Stimulated activated naive CD4-positive, alpha-beta T cell treated with Interleukin-2 at 50 U/mL for 16 hours (primary cell): ENCODE measurements at regions not wholly inside any gene's neighbourhood (a gene's known extent, or its start where the extent isn't known, plus 50 kb on each side); places are given as distances from the start of the nearest gene placed in this dataset.

Experiments
- DNase-seq: peaks from one replicate; lab custom pipeline; 2025; lab: John Stamatoyannopoulos, UW

GRCh38 chr22:49261616-49262015 is 566.1 kb downstream of the BRD1 start:
- no peak for DNase-seq

GRCh38 chr22:49260681-49261580 is 566.7 kb downstream of the BRD1 start:
- DNase-seq, result no peak

GRCh38 chr22:49259839-49260615 is 567.6 kb downstream of the BRD1 start:
- no peak for DNase-seq

GRCh38 chr22:49258107-49259010 is 569.3 kb downstream of the BRD1 start:
- DNase-seq, result no peak

- DNase-seq, result no peak
Observed at GRCh38 chr22:49257551-49257961, 570.1 kb downstream of the BRD1 start.

- DNase-seq, result no peak
Observed at GRCh38 chr22:49255741-49256318, 571.8 kb downstream of the BRD1 start.

GRCh38 chr22:49255154-49255553 is 572.5 kb downstream of the BRD1 start:
- DNase-seq, result no peak

- DNase-seq, result no peak
Observed at GRCh38 chr22:49253656-49254055, 574.0 kb downstream of the BRD1 start.

- no peak for DNase-seq
Observed at GRCh38 chr22:49251371-49251770, 576.3 kb downstream of the BRD1 start.

GRCh38 chr22:49247194-49247924 is 580.3 kb downstream of the BRD1 start:
- DNase-seq, result no peak

- no peak for DNase-seq
Observed at GRCh38 chr22:49244466-49245420, 582.9 kb downstream of the BRD1 start.

GRCh38 chr22:49243965-49244364 is 583.7 kb downstream of the BRD1 start:
- no peak for DNase-seq

GRCh38 chr22:49243335-49243734 is 584.3 kb downstream of the BRD1 start:
- DNase-seq, result no peak

- no peak for DNase-seq
Observed at GRCh38 chr22:49242480-49242879, 585.2 kb downstream of the BRD1 start.

- no peak for DNase-seq
Observed at GRCh38 chr22:49241174-49241851, 586.4 kb downstream of the BRD1 start.

GRCh38 chr22:49240472-49240871 is 587.2 kb downstream of the BRD1 start:
- DNase-seq, result no peak

- no peak for DNase-seq
Observed at GRCh38 chr22:49240016-49240380, 587.7 kb downstream of the BRD1 start.

- no peak for DNase-seq
Observed at GRCh38 chr22:49239264-49240015, 588.2 kb downstream of the BRD1 start.
